ENCODE measurements at regions not wholly inside any gene's neighbourhood (a gene's known extent, or its start where the extent isn't known, plus 50 kb on each side); places are given as distances from the start of the nearest gene placed in this dataset.

GRCh38 chr1:201763455-201764140 lies 65.4 kb upstream of the IPO9 start:
- Histone ChIP-seq H3K4me2 (ENCODE audit: low read length) (no peak overlapping the region), H3K27me3 (ENCODE audit: low read depth, low read length) (peaks cover 18% of the 10 kb centered on the region), H3K9ac (ENCODE audit: low read length) (no peak overlapping the region), H2AFZ (ENCODE audit: low read depth, low read length) (no peak overlapping the region), H3K79me2 (ENCODE audit: low read length) (no peaks in the 10 kb centered on the region), H3K9me3 (ENCODE audit: insufficient read depth, low read length) (no peaks in the 10 kb centered on the region), H3K36me3 (replicated peaks; ENCODE audit: low read depth, low read length) (no peaks in the 10 kb centered on the region), H3K4me3 (ENCODE audit: low read length) (no peak overlapping the region), H3K27ac (ENCODE audit: low read length) (no peak overlapping the region), H4K20me1 (ENCODE audit: insufficient read depth, low read length) (no peaks in the 10 kb centered on the region), H3K4me1 (ENCODE audit: low read length) (no peaks in the 10 kb centered on the region)
- no peak for TF ChIP-seq EZH2phosphoT487 (IDR thresholded peaks at IDR 0.05; ENCODE audit: low read depth)

GRCh38 chr1:201764166-201764565 lies 64.8 kb upstream of the IPO9 start:
- Histone ChIP-seq H2AFZ (ENCODE audit: low read depth, low read length) (no peak overlapping the region), H3K36me3 (replicated peaks; ENCODE audit: low read depth, low read length) (no peaks in the 10 kb centered on the region), H3K4me2 (ENCODE audit: low read length) (no peak overlapping the region), H3K9ac (ENCODE audit: low read length) (no peak overlapping the region), H3K4me3 (ENCODE audit: low read length) (no peak overlapping the region), H3K4me1 (ENCODE audit: low read length) (no peaks in the 10 kb centered on the region), H4K20me1 (ENCODE audit: insufficient read depth, low read length) (no peaks in the 10 kb centered on the region), H3K27me3 (ENCODE audit: low read depth, low read length) (peaks cover 23% of the 10 kb centered on the region), H3K9me3 (ENCODE audit: insufficient read depth, low read length) (no peaks in the 10 kb centered on the region), H3K27ac (ENCODE audit: low read length) (no peak overlapping the region), H3K79me2 (ENCODE audit: low read length) (no peaks in the 10 kb centered on the region)
- TF ChIP-seq CTCF (IDR thresholded peaks at IDR 0.05; ENCODE audit: low read depth, low read length) (no peak), EZH2phosphoT487 (IDR thresholded peaks at IDR 0.05; ENCODE audit: low read depth) (no peak)

- H3K36me3 ChIP-seq (replicated peaks; ENCODE audit: low read depth, low read length): no peaks in the 10 kb centered on the region
- no peak overlapping the region for H3K9ac ChIP-seq (ENCODE audit: low read length)
- H3K79me2 ChIP-seq (ENCODE audit: low read length): no peaks in the 10 kb centered on the region
- peaks cover 24% of the 10 kb centered on the region for H3K27me3 ChIP-seq (ENCODE audit: low read depth, low read length)
- H4K20me1 ChIP-seq (ENCODE audit: insufficient read depth, low read length): no peaks in the 10 kb centered on the region
- H3K9me3 ChIP-seq (ENCODE audit: insufficient read depth, low read length): no peaks in the 10 kb centered on the region
- H2AFZ ChIP-seq (ENCODE audit: low read depth, low read length): no peak overlapping the region
- no peak overlapping the region for H3K27ac ChIP-seq (ENCODE audit: low read length)
- TF ChIP-seq EZH2phosphoT487 (IDR thresholded peaks at IDR 0.05; ENCODE audit: low read depth) (no peak), CTCF (IDR thresholded peaks at IDR 0.05; ENCODE audit: low read depth, low read length) (no peak)
- no peak overlapping the region for H3K4me3 ChIP-seq (ENCODE audit: low read length)
- H3K4me1 ChIP-seq (ENCODE audit: low read length): no peaks in the 10 kb centered on the region
- H3K4me2 ChIP-seq (ENCODE audit: low read length): no peak overlapping the region
Observed at GRCh38 chr1:201764579-201764978, 64.4 kb upstream of the IPO9 start.

- H3K4me2 ChIP-seq (ENCODE audit: low read length): no peak overlapping the region
- no peaks in the 10 kb centered on the region for H3K79me2 ChIP-seq (ENCODE audit: low read length)
- H3K36me3 ChIP-seq (replicated peaks; ENCODE audit: low read depth, low read length): no peaks in the 10 kb centered on the region
- H3K4me3 ChIP-seq (ENCODE audit: low read length): no peak overlapping the region
- H3K27ac ChIP-seq (ENCODE audit: low read length): no peak overlapping the region
- no peak overlapping the region for H3K9ac ChIP-seq (ENCODE audit: low read length)
- H3K4me1 ChIP-seq (ENCODE audit: low read length): no peaks in the 10 kb centered on the region
- peaks cover 35% of the 10 kb centered on the region for H3K27me3 ChIP-seq (ENCODE audit: low read depth, low read length)
- TF ChIP-seq EZH2phosphoT487 (IDR thresholded peaks at IDR 0.05; ENCODE audit: low read depth) (no peak), CTCF (IDR thresholded peaks at IDR 0.05; ENCODE audit: low read depth, low read length) (no peak)
- H2AFZ ChIP-seq (ENCODE audit: low read depth, low read length): no peak overlapping the region
- H4K20me1 ChIP-seq (ENCODE audit: insufficient read depth, low read length): no peaks in the 10 kb centered on the region
- H3K9me3 ChIP-seq (ENCODE audit: insufficient read depth, low read length): no peaks in the 10 kb centered on the region
Observed at GRCh38 chr1:201766131-201766866, 62.7 kb upstream of the IPO9 start.

Data from OCI-LY3 (cell line).